Type B pancreatic cell (in vitro differentiated cells): ENCODE measurements at regions not wholly inside any gene's neighbourhood (a gene's known extent, or its start where the extent isn't known, plus 50 kb on each side); places are given as distances from the start of the nearest gene placed in this dataset.
A peak's percentile ranks its signal among the peaks of the same experiment; 100 is the strongest.

Experiments used
- DNase-seq: peaks from one replicate; pipeline ENCODE4 v3.0.0; 2021; ENCODE audit warnings: mixed read lengths; ENCODE audit not compliant: unreplicated experiment; ENCODE audit errors: extremely low spot score
- H3K27ac Mint-ChIP-seq: 2 replicates; pipeline ENCODE4 v1.8.0; 2021; ENCODE audit warnings: mild to moderate bottlenecking, mixed read lengths
- H3K27me3 Mint-ChIP-seq: 2 replicates; pipeline ENCODE4 v1.8.0; 2021; ENCODE audit warnings: mixed read lengths
- H3K36me3 Mint-ChIP-seq: 2 replicates; pipeline ENCODE4 v1.8.0; 2021; ENCODE audit warnings: mixed read lengths
- H3K4me1 Mint-ChIP-seq: one replicate; pipeline ENCODE4 v1.8.0; 2021; ENCODE audit warnings: mixed read lengths; ENCODE audit not compliant: unreplicated experiment
- H3K4me3 Mint-ChIP-seq: 2 replicates; pipeline ENCODE4 v1.8.0; 2021; ENCODE audit warnings: mild to moderate bottlenecking, mixed read lengths
- H3K9me3 Mint-ChIP-seq: 2 replicates; pipeline ENCODE4 v1.8.0; 2021; ENCODE audit warnings: mixed read lengths
- TF ChIP-seq, protein P1 (sequence below): fragments of 200-600 bp; sonication (generic); conservative IDR thresholded peaks from 2 replicates; pipeline ENCODE4 v1.5.0; 2021; ENCODE audit warnings: antibody characterized with exemption, mild to moderate bottlenecking

- Mint-ChIP-seq H3K4me1 (no peaks in the 10 kb centered on the region), H3K27me3 (no peaks in the 10 kb centered on the region), H3K27ac (no peak overlapping the region), H3K4me3 (no peak overlapping the region), H3K36me3 (no peaks in the 10 kb centered on the region), H3K9me3 (peaks cover 5% of the 10 kb centered on the region)
- DNase-seq, result no peak
- TF ChIP-seq, protein P1, sequence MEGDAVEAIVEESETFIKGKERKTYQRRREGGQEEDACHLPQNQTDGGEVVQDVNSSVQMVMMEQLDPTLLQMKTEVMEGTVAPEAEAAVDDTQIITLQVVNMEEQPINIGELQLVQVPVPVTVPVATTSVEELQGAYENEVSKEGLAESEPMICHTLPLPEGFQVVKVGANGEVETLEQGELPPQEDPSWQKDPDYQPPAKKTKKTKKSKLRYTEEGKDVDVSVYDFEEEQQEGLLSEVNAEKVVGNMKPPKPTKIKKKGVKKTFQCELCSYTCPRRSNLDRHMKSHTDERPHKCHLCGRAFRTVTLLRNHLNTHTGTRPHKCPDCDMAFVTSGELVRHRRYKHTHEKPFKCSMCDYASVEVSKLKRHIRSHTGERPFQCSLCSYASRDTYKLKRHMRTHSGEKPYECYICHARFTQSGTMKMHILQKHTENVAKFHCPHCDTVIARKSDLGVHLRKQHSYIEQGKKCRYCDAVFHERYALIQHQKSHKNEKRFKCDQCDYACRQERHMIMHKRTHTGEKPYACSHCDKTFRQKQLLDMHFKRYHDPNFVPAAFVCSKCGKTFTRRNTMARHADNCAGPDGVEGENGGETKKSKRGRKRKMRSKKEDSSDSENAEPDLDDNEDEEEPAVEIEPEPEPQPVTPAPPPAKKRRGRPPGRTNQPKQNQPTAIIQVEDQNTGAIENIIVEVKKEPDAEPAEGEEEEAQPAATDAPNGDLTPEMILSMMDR, result no peak
These were observed 363.6 kb upstream of the CCDC54 start for GRCh38 chr3:107013641-107014040.

DNA sequence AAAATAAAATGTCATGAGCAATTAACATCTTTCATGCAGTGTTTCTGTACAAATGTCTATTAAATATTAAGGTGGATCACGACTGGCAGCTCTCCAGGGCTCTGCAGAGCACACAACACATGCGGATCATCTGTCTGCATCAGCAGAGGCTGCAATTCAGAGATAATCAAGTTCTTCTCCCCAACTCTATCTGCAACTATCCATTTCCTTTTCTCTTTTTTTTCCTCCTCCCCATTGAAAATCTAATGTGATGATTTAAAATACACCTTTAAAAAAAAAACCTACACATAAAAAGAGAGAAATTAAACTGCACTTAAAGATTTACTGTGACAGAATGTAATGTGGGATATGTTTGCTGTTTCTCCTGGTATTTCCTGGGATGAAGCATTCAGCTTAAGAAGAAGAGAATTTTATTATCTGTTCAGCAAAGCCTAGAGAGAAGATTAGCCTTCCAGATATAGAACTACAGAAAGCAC is 352.6 kb upstream of the CCDC54 start:
- Mint-ChIP-seq H3K27ac (peak overlapping the region; percentile 15), H3K4me3 (no peak overlapping the region), H3K9me3 (no peaks in the 10 kb centered on the region), H3K27me3 (no peaks in the 10 kb centered on the region), H3K4me1 (peaks cover 6% of the 10 kb centered on the region), H3K36me3 (no peaks in the 10 kb centered on the region)
- TF ChIP-seq, protein P1, result no peak
- no peak for DNase-seq

DNA sequence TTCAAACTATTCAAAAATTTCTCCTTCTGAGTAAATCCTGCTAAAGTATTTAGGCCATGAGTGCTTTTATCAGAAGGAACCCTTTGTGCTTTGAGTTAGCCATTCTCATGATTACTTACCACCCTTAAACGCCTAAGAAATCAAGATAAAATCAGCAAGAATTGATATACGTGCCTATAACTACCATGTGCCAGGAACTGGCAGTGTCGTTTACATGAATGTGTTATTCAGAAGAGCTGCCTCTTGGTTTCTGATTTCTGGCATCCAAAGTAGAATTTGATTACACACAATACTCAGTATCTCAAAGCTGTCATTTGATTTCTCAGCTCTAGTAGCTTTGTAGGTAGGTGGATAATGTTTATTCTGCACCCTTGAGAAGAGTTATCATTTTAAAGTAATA is 351.3 kb upstream of the CCDC54 start:
- DNase-seq, result no peak
- H3K27ac Mint-ChIP-seq, result no peak overlapping the region
- no peaks in the 10 kb centered on the region for H3K9me3 Mint-ChIP-seq
- no peak overlapping the region for H3K4me3 Mint-ChIP-seq
- H3K4me1 Mint-ChIP-seq, result peaks cover 6% of the 10 kb centered on the region
- no peaks in the 10 kb centered on the region for H3K27me3 Mint-ChIP-seq
- no peaks in the 10 kb centered on the region for H3K36me3 Mint-ChIP-seq
- TF ChIP-seq, protein P1, result no peak

DNA sequence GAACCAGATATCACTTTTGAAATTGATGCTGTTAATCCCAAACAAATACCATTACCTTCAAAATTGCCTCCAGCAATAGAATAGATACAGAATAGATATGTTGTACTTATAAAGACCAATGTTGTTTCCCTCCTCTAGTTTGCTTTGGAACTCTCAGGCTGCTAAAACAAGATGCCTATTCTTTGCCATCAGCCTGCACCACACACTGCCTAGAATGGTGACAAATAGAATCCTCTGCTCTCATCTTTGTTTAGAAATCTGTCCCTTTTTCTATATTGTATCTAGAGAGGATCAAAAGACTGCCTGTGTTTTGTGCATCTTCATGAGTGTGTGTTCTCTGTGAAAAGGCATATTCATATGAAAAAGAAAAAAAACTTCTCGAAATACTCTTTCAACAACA is 349.2 kb upstream of the CCDC54 start:
- H3K27me3 Mint-ChIP-seq, result no peaks in the 10 kb centered on the region
- H3K9me3 Mint-ChIP-seq, result peaks cover 8% of the 10 kb centered on the region
- peaks cover 6% of the 10 kb centered on the region for H3K4me1 Mint-ChIP-seq
- DNase-seq, result no peak
- no peak overlapping the region for H3K4me3 Mint-ChIP-seq
- no peak overlapping the region for H3K27ac Mint-ChIP-seq
- TF ChIP-seq, protein P1, result no peak
- H3K36me3 Mint-ChIP-seq, result no peaks in the 10 kb centered on the region

DNA sequence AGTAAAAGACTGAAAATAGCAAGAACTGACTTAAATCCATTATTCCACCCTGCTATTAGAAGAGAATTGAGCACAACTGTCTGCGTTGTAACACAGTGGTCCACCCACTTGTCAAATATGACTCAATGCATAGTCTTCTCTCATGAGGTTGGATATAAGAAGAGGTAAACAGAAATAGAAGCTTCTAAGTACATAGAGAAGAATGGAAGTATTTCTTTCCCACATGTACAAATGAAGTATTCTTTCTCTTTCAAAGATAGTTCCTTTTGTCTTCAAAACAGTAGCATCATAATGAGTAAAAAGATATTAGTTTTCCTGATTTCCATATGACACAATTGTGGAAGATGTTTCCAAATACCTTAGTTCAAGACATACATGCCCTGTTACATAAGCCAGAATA is 348.6 kb upstream of the CCDC54 start:
- DNase-seq, result no peak
- H3K9me3 Mint-ChIP-seq, result peaks cover 8% of the 10 kb centered on the region
- peaks cover 6% of the 10 kb centered on the region for H3K4me1 Mint-ChIP-seq
- H3K27me3 Mint-ChIP-seq, result no peaks in the 10 kb centered on the region
- TF ChIP-seq, protein P1, result no peak
- H3K36me3 Mint-ChIP-seq, result no peaks in the 10 kb centered on the region
- H3K4me3 Mint-ChIP-seq, result no peak overlapping the region
- H3K27ac Mint-ChIP-seq, result no peak overlapping the region

DNA sequence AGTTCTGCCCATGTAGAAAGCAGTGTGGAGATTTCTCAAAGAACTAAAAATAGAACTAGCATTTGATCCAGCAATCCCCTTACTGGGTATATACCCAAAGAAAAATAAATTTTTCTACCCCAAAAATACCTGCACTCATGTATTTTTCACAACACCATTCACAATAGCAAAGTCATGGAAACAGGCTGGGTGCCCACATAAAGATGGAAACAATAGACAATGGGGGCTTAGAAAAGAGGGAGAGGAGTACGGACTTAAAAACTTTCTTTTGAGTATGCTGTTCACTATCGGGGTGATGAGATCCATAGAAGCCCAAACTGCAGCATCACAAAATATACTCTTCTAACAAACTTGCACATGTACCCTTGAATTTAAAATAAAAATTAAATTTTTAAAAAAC is 345.1 kb upstream of the CCDC54 start:
- no peak for DNase-seq
- Mint-ChIP-seq H3K27ac (no peak overlapping the region), H3K4me1 (no peaks in the 10 kb centered on the region), H3K36me3 (peaks cover 6% of the 10 kb centered on the region), H3K9me3 (peaks cover 15% of the 10 kb centered on the region), H3K27me3 (no peaks in the 10 kb centered on the region), H3K4me3 (no peak overlapping the region)
- TF ChIP-seq, protein P1, result no peak
